ENCODE measurements at regions not wholly inside any gene's neighbourhood (a gene's known extent, or its start where the extent isn't known, plus 50 kb on each side); places are given as distances from the start of the nearest gene placed in this dataset.

DNA sequence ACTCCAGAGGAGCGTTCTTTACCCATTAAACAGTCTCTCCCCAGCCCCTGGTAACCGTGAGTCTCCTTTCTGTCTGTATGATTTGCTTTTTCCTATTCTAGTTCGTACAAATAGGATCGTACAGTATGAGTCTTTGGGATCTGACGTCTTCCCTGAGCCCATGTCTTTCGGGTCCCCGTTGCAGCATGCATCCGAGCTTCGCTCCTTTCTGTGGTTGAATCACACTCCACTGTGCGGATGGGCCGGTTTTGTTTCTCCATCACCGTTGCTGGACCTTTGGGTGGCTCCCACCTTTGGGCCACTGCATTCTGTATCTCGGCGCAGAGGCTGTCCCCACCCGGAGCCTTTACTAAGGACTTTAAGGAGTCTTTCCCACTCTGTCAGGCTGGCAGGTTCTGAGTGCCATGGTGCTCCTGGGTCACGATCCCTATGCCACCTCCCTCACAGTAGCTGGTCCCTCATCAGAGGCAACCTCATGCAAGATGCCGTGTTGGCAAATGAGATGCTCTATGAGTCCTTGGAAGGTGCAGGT is 145.7 kb upstream of the COL5A1 start:
- TF ChIP-seq, protein P1, sequence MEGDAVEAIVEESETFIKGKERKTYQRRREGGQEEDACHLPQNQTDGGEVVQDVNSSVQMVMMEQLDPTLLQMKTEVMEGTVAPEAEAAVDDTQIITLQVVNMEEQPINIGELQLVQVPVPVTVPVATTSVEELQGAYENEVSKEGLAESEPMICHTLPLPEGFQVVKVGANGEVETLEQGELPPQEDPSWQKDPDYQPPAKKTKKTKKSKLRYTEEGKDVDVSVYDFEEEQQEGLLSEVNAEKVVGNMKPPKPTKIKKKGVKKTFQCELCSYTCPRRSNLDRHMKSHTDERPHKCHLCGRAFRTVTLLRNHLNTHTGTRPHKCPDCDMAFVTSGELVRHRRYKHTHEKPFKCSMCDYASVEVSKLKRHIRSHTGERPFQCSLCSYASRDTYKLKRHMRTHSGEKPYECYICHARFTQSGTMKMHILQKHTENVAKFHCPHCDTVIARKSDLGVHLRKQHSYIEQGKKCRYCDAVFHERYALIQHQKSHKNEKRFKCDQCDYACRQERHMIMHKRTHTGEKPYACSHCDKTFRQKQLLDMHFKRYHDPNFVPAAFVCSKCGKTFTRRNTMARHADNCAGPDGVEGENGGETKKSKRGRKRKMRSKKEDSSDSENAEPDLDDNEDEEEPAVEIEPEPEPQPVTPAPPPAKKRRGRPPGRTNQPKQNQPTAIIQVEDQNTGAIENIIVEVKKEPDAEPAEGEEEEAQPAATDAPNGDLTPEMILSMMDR (IDR thresholded peaks at IDR 0.05) = no peak
- TF ChIP-seq EP300 (IDR thresholded peaks at IDR 0.05) (no peak), POLR2A (IDR thresholded peaks at IDR 0.05) (no peak)

All from ovary (tissue), 3 donors.